GM12878 (cell line): ENCODE measurements at regions not wholly inside any gene's neighbourhood (a gene's known extent, or its start where the extent isn't known, plus 50 kb on each side); places are given as distances from the start of the nearest gene placed in this dataset.

ENCODE experiments used
- ATAC-seq: fragments of 200-7000 bp; cut with Tn5 transposase; 3 replicates; pipeline ENCODE4 v1.9.1; 2020; ENCODE audit warnings: mild to moderate bottlenecking, moderate library complexity
- BruUV-seq: library from RNA; stranded (reverse); fragments of 400-500 nt; replicated peaks from 2 replicates; lab custom pipeline; 2021; lab: Mats Ljungman, UMichigan
- CTCF ChIA-PET: fragments of 300-600 bp; sonication (Branson Sonifier 250); formaldehyde crosslinking; extraction: SDS; loops from one replicate; lab custom pipeline; 2021; ENCODE audit warnings: inconsistent platforms; lab: Yijun Ruan, JAX
- POLR2A ChIA-PET: fragments of 350-600 bp; formaldehyde crosslinking; extraction: SDS; loops from one replicate; lab custom pipeline; 2021; ENCODE audit warnings: inconsistent platforms; lab: Charles Lee
- RAD21 ChIA-PET: fragments of 300-600 bp; sonication (Branson Sonifier 250); formaldehyde crosslinking; loops from one replicate; lab custom pipeline; 2023; ENCODE audit warnings: antibody characterized with exemption; ENCODE audit not compliant: unreplicated experiment; lab: Charles Lee
- SMC1A ChIA-PET: fragments of 300-600 bp; sonication (Branson Sonifier 250); formaldehyde crosslinking; loops from one replicate; lab custom pipeline; 2023; ENCODE audit not compliant: unreplicated experiment, uncharacterized antibody; lab: Charles Lee
- DNase-seq: peaks from one replicate; pipeline ENCODE4 v3.0.0-alpha.2; 2011; ENCODE audit warnings: low read depth, low spot score
- FAIRE-seq: peaks from 3 replicates; lab custom pipeline; 2011; peaks lifted over from hg19 to GRCh38; lab: Jason Lieb, UNC
- H2AFZ ChIP-seq: 2 replicates; pipeline ENCODE4 v1.6.0; 2011; ENCODE audit warnings: low read depth, low read length, control low read depth; ENCODE audit not compliant: control insufficient read depth
- H3K27ac ChIP-seq: 2 replicates; pipeline ENCODE4 v1.5.1; 2011; ENCODE audit warnings: control low read depth; ENCODE audit not compliant: control insufficient read depth, insufficient read depth
- H3K27me3 ChIP-seq, 2 experiments: replicated peaks in 1 of 2; 2 replicates each; pipeline versions ENCODE4 v1.6.0 to v1.6.1; 2011; ENCODE audit warnings: low read length in 1 of 2; ENCODE audit not compliant: control insufficient read depth in 2 of 2, insufficient read depth in 2 of 2
- H3K36me3 ChIP-seq, 2 experiments: 2 replicates each; pipeline ENCODE4 v1.5.1; 2011; ENCODE audit warnings: low read length in 1 of 2; ENCODE audit not compliant: control insufficient read depth in 2 of 2, insufficient read depth in 2 of 2
- H3K4me1 ChIP-seq: 2 replicates; pipeline ENCODE4 v1.6.1; 2011; ENCODE audit warnings: mild to moderate bottlenecking, low read length, moderate library complexity, mixed read lengths; ENCODE audit not compliant: control insufficient read depth, insufficient read depth
- H3K4me2 ChIP-seq: 2 replicates; pipeline ENCODE4 v1.6.0; 2011; ENCODE audit warnings: control low read depth; ENCODE audit not compliant: control insufficient read depth, insufficient read depth
- H3K4me3 ChIP-seq: fragments of 200-600 bp; sonication (generic); 2 replicates; pipeline ENCODE4 v1.5.1; 2016
- H3K79me2 ChIP-seq: 2 replicates; pipeline ENCODE4 v1.6.0; 2011; ENCODE audit warnings: low read length; ENCODE audit not compliant: control insufficient read depth, insufficient read depth
- H3K9ac ChIP-seq: 2 replicates; pipeline ENCODE4 v1.8.0; 2011; ENCODE audit warnings: low read length, control low read depth, mixed read lengths; ENCODE audit not compliant: control insufficient read depth, insufficient read depth
- H3K9me3 ChIP-seq: replicated peaks from 3 replicates; pipeline ENCODE4 v1.5.1; 2011; ENCODE audit warnings: mild to moderate bottlenecking, low read length; ENCODE audit not compliant: control insufficient read depth, insufficient read depth
- H4K20me1 ChIP-seq: 2 replicates; pipeline ENCODE4 v1.6.0; 2011; ENCODE audit not compliant: control insufficient read depth, insufficient read depth
- ATF3 ChIP-seq: IDR thresholded peaks from 2 replicates; pipeline ENCODE4 v1.6.1; 2011; ENCODE audit warnings: low read depth, mild to moderate bottlenecking, low read length, moderate library complexity, borderline replicate concordance; ENCODE audit errors: extremely low read depth
- BACH1 ChIP-seq: fragments of 450-650 bp; IDR thresholded peaks from 2 replicates; pipeline ENCODE4 v1.6.1; 2017; ENCODE audit warnings: mild to moderate bottlenecking, borderline replicate concordance
- BHLHE40 ChIP-seq, 2 experiments: fragments of 450-650 bp in 1 of 2; IDR thresholded peaks; 2 replicates each; pipeline ENCODE4 v1.6.1; 2011 to 2017; ENCODE audit warnings: low read depth in 2 of 2, borderline replicate concordance in 1 of 2, improper control_type of control experiment in 1 of 2, low read length in 1 of 2, mild to moderate bottlenecking in 1 of 2
- CHD1 ChIP-seq: IDR thresholded peaks from 2 replicates; pipeline ENCODE4 v1.6.1; 2012; ENCODE audit warnings: low read depth, low read length, improper control_type of control experiment
- GATAD2B ChIP-seq: fragments of 450-650 bp; conservative IDR thresholded peaks from 2 replicates; pipeline ENCODE4 v1.6.1; 2017; ENCODE audit warnings: low read depth, mild to moderate bottlenecking, moderate library complexity
- HDAC2 ChIP-seq: fragments of 200-600 bp; sonication (generic); IDR thresholded peaks from 2 replicates; pipeline ENCODE4 v1.6.1; 2017
- LARP7 ChIP-seq: fragments of 450-650 bp; IDR thresholded peaks from 2 replicates; pipeline ENCODE4 v1.6.1; 2017; ENCODE audit warnings: mild to moderate bottlenecking
- MEF2A ChIP-seq: IDR thresholded peaks from 2 replicates; pipeline ENCODE4 v1.6.1; 2011; ENCODE audit warnings: low read depth, mild to moderate bottlenecking, low read length, moderate library complexity; ENCODE audit not compliant: insufficient read depth
- NFYB ChIP-seq: IDR thresholded peaks from 2 replicates; pipeline ENCODE4 v1.6.1; 2011; ENCODE audit warnings: low read depth, mild to moderate bottlenecking, low read length, improper control_type of control experiment, moderate library complexity; ENCODE audit not compliant: insufficient read depth
- NKRF ChIP-seq: fragments of 450-650 bp; conservative IDR thresholded peaks from 2 replicates; pipeline ENCODE4 v1.6.1; 2017; ENCODE audit warnings: mild to moderate bottlenecking, moderate library complexity
- PAX5 ChIP-seq: IDR thresholded peaks from 2 replicates; pipeline ENCODE4 v1.6.1; 2011; ENCODE audit warnings: low read depth, low read length, borderline replicate concordance
- RAD51 ChIP-seq: fragments of 450-650 bp; IDR thresholded peaks from 2 replicates; pipeline ENCODE4 v1.6.1; 2016; ENCODE audit warnings: moderate library complexity, mild to moderate bottlenecking, inconsistent platforms
- SMARCA5 ChIP-seq: fragments of 450-650 bp; IDR thresholded peaks from 2 replicates; pipeline ENCODE4 v1.6.1; 2017; ENCODE audit warnings: mild to moderate bottlenecking
- SPI1 ChIP-seq: IDR thresholded peaks from 2 replicates; pipeline ENCODE4 v1.6.1; 2011; ENCODE audit warnings: low read depth, mild to moderate bottlenecking, low read length, moderate library complexity, borderline replicate concordance; ENCODE audit not compliant: insufficient read depth
- TCF7 ChIP-seq: IDR thresholded peaks from 2 replicates; pipeline ENCODE4 v1.6.1; 2014; ENCODE audit warnings: antibody characterized with exemption, borderline replicate concordance
- WGBS: methylation state at CpG from one replicate; pipeline ENCODE4 v1.1.6; 2016; ENCODE audit warnings: low lambda C conversion rate; ENCODE audit not compliant: insufficient replicate concordance, insufficient coverage; ENCODE audit errors: missing lambda C conversion rate; 5-methylcytosine and 5-hydroxymethylcytosine counted together
- in situ Hi-C: fragments of 300-500 bp; cut with MboI; formaldehyde crosslinking; loops from 9 replicates; pipeline ENCODE4 v1.14.3; 2018; ENCODE audit warnings: mixed read lengths
- intact Hi-C: fragments of 100-400 bp; cut with micrococcal nuclease; formaldehyde crosslinking; loops from one replicate; pipeline ENCODE4 v1.14.2; 2022; ENCODE audit not compliant: unreplicated experiment
- TF ChIP-seq, protein P1 (sequence below): fragments of 450-650 bp; IDR thresholded peaks from 2 replicates; pipeline ENCODE4 v1.6.1; 2018; ENCODE audit warnings: borderline replicate concordance, mild to moderate bottlenecking; ENCODE audit not compliant: partially characterized antibody
- TF ChIP-seq, protein P2 (sequence below): IDR thresholded peaks from 2 replicates; pipeline ENCODE4 v1.6.1; 2012; ENCODE audit warnings: low read depth, low read length, improper control_type of control experiment
- TF ChIP-seq, protein P3 (sequence below): IDR thresholded peaks from 2 replicates; pipeline ENCODE4 v1.6.1; 2012; ENCODE audit warnings: low read length, inconsistent platforms

DNA sequence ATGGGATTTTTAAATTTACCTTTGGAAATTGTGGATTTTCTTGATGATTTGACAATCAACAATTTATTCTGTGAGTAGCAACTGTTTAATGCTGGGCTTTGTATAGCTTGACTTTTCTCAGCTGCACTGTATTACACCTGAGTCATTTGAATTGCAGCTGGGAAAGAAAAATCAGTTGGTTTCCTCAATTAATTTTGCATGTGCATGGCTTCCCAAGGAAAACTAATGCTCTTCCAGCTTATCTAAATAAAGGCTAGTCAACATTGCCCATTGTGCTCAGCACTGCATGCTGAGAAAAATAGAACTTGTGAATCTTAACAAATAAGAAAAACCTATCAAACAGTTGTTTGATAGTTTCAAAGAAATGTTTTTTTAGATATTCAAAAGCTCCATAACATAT lies 268.3 kb upstream of the CDH20 start (continued):
- TF ChIP-seq, protein P1, sequence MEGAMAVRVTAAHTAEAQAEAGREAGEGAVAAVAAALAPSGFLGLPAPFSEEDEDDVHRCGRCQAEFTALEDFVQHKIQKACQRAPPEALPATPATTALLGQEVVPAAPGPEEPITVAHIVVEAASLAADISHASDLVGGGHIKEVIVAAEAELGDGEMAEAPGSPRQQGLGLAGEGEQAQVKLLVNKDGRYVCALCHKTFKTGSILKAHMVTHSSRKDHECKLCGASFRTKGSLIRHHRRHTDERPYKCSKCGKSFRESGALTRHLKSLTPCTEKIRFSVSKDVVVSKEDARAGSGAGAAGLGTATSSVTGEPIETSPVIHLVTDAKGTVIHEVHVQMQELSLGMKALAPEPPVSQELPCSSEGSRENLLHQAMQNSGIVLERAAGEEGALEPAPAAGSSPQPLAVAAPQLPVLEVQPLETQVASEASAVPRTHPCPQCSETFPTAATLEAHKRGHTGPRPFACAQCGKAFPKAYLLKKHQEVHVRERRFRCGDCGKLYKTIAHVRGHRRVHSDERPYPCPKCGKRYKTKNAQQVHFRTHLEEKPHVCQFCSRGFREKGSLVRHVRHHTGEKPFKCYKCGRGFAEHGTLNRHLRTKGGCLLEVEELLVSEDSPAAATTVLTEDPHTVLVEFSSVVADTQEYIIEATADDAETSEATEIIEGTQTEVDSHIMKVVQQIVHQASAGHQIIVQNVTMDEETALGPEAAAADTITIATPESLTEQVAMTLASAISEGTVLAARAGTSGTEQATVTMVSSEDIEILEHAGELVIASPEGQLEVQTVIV, result no peak
- TF ChIP-seq SMARCA5 (no peak), PAX5 (no peak), GATAD2B (no peak), ATF3 (no peak)
- TF ChIP-seq, protein P2, sequence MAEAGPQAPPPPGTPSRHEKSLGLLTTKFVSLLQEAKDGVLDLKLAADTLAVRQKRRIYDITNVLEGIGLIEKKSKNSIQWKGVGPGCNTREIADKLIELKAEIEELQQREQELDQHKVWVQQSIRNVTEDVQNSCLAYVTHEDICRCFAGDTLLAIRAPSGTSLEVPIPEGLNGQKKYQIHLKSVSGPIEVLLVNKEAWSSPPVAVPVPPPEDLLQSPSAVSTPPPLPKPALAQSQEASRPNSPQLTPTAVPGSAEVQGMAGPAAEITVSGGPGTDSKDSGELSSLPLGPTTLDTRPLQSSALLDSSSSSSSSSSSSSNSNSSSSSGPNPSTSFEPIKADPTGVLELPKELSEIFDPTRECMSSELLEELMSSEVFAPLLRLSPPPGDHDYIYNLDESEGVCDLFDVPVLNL, result no peak

DNA sequence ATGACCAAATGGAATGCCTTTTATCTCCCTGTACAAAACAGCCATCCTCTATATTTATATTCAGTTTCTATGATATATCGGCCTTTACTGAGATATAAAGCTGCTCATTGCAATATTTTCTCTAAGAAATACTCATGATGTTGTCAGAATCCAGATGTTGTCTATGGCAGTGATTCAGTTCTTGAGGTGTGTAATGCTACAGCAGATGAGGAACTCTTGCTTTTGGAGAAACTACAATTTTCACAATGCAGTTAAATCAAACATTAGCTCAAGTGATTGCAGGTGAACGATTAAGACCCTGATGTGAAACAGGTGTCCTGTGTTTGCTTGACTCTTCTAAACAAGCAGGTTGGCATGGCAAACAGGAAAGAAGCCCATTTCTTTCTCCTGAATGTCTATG lies 256.2 kb upstream of the CDH20 start:
- no peaks in the 10 kb centered on the region for H3K36me3 ChIP-seq
- H3K27ac ChIP-seq, result no peak overlapping the region
- H3K4me3 ChIP-seq, result no peak overlapping the region
- H2AFZ ChIP-seq, result no peak overlapping the region
- H3K9me3 ChIP-seq, result no peaks in the 10 kb centered on the region
- BruUV-seq, result no TSS peak
- H4K20me1 ChIP-seq, result no peaks in the 10 kb centered on the region
- H3K79me2 ChIP-seq, result no peaks in the 10 kb centered on the region
- no peak overlapping the region for H3K4me2 ChIP-seq
- DNase-seq (no peak), ATAC-seq (no peak), FAIRE-seq (no peak)
- WGBS, result 48% methylated on average over 2 of the region's 2 CpGs
- RAD21 ChIA-PET, result no interaction called here
- in situ Hi-C loops (no loop called here), intact Hi-C loops (no loop called here)
- H3K27me3 ChIP-seq, result no peaks in the 10 kb centered on the region
- no peaks in the 10 kb centered on the region for H3K4me1 ChIP-seq
- POLR2A ChIA-PET, result no interaction called here
- no peak overlapping the region for H3K9ac ChIP-seq
- CTCF ChIA-PET, result interaction anchor here (0.8 to 1.0 kb wide), 2 partner anchors 11 to 24 kb away, joined by 3 read pairs; no protein-coding TSS in a partner anchor
- SMC1A ChIA-PET, result no interaction called here
- TF ChIP-seq TCF7 (no peak), SPI1 (no peak), LARP7 (no peak), MEF2A (no peak), BACH1 (no peak), NKRF (no peak), HDAC2 (no peak), NFYB (no peak), PAX5 (no peak), RAD51 (no peak), CHD1 (no peak), BHLHE40 (IDR thresholded peaks at IDR 0.05; ENCODE audit: borderline replicate concordance in 1 of 2, low read depth in 2 of 2, low read length in 1 of 2) (no peak)
- TF ChIP-seq, protein P3, sequence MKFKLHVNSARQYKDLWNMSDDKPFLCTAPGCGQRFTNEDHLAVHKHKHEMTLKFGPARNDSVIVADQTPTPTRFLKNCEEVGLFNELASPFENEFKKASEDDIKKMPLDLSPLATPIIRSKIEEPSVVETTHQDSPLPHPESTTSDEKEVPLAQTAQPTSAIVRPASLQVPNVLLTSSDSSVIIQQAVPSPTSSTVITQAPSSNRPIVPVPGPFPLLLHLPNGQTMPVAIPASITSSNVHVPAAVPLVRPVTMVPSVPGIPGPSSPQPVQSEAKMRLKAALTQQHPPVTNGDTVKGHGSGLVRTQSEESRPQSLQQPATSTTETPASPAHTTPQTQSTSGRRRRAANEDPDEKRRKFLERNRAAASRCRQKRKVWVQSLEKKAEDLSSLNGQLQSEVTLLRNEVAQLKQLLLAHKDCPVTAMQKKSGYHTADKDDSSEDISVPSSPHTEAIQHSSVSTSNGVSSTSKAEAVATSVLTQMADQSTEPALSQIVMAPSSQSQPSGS, result no peak
